ENCODE measurements at regions not wholly inside any gene's neighbourhood (a gene's known extent, or its start where the extent isn't known, plus 50 kb on each side); places are given as distances from the start of the nearest gene placed in this dataset.

GRCh38 chr7:80054356-80054755 is 80.3 kb upstream of the GNAI1 start:
- no peak for TF ChIP-seq ZFX (IDR thresholded peaks at IDR 0.05)
- TF ChIP-seq, protein P1, sequence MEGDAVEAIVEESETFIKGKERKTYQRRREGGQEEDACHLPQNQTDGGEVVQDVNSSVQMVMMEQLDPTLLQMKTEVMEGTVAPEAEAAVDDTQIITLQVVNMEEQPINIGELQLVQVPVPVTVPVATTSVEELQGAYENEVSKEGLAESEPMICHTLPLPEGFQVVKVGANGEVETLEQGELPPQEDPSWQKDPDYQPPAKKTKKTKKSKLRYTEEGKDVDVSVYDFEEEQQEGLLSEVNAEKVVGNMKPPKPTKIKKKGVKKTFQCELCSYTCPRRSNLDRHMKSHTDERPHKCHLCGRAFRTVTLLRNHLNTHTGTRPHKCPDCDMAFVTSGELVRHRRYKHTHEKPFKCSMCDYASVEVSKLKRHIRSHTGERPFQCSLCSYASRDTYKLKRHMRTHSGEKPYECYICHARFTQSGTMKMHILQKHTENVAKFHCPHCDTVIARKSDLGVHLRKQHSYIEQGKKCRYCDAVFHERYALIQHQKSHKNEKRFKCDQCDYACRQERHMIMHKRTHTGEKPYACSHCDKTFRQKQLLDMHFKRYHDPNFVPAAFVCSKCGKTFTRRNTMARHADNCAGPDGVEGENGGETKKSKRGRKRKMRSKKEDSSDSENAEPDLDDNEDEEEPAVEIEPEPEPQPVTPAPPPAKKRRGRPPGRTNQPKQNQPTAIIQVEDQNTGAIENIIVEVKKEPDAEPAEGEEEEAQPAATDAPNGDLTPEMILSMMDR (conservative IDR thresholded peaks at IDR 0.05): no peak
- H3K27ac ChIP-seq: no peak overlapping the region

- no peak overlapping the region for H3K27ac ChIP-seq
- TF ChIP-seq, protein P1 (conservative IDR thresholded peaks at IDR 0.05): no peak
- TF ChIP-seq ZFX (IDR thresholded peaks at IDR 0.05): no peak
Measured at GRCh38 chr7:80053124-80053523, 81.5 kb upstream of the GNAI1 start.

DNA sequence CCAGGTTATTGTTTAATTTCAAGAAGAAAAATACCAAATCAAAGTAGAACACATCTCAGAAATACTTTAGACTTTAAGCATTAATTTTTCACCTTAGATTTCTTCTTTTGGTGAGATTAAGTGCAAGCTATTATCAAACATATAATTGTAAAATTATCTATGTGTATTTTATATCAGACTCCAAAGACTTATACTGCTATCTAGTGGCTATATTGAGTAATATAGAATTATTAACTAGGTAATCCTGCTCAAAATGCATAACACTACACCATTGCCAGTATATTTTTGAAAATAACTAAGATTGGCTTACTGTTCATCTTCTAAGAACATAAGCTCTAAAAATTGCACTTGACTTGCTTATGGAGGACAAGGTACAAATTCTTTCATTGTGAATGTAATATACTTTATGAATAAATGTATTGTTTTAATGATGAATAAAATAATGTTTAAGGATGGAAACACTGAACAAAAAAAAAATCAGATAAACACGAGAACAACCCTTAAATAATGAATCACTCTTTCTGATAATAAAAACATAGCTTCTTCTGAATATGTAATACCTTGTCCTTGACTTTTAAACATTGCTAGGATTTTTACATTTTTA is 86.7 kb upstream of the GNAI1 start:
- TF ChIP-seq ZFX (IDR thresholded peaks at IDR 0.05): no peak
- TF ChIP-seq, protein P1 (conservative IDR thresholded peaks at IDR 0.05): peak; percentile 85

DNA sequence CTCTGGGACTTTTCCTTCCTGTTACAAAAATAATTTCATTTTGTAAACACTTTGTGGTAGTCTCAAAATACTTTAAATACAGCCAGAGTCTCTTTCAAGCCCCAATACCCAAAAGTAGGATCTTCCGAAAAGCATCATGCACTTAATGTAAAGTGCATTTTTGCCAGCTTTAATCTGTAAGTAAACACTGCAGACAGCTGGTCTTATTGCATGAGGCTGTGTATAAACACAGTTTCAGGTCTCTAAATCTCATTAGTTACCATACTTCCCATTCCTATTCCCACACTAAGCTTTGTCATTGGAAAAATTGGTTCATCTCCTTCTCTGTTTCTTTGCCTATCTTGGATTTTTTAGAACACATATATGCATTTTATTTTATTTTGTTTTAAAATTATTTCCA is 87.6 kb upstream of the GNAI1 start:
- no peak overlapping the region for H3K27ac ChIP-seq
- TF ChIP-seq, protein P1 (conservative IDR thresholded peaks at IDR 0.05): no peak
- TF ChIP-seq ZFX (IDR thresholded peaks at IDR 0.05): no peak

More for the DNA sequence above, 86.7 kb upstream of the GNAI1 start:
- H3K27ac ChIP-seq: no peak overlapping the region

GRCh38 chr7:80044796-80045195 is 89.8 kb upstream of the GNAI1 start:
- TF ChIP-seq ZFX (IDR thresholded peaks at IDR 0.05): no peak
- TF ChIP-seq, protein P1 (conservative IDR thresholded peaks at IDR 0.05): no peak
- H3K27ac ChIP-seq: no peak overlapping the region

GRCh38 chr7:80040752-80041151 is 93.9 kb upstream of the GNAI1 start:
- TF ChIP-seq ZFX (IDR thresholded peaks at IDR 0.05): no peak
- TF ChIP-seq, protein P1 (conservative IDR thresholded peaks at IDR 0.05): no peak
- no peak overlapping the region for H3K27ac ChIP-seq

DNA sequence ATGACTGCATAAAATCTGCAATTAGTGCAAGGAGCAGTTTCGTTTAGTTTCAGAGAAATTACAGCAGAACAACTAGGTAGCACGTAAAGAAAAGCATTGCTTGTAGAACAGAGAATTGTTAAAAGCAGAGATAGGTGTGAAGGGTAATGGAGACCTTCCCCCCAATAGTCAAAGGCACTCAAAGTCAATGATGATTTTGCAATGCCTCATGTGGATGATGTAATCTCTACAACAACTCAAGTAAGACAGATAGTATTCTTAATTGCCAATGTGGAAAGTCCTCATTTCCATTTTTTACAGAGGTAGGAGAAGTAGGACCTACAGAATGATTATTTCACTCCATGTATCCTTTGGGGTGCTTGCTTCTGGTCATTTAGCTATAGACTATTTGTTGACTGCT is 94.3 kb upstream of the GNAI1 start:
- TF ChIP-seq ZFX (IDR thresholded peaks at IDR 0.05): no peak
- TF ChIP-seq, protein P1 (conservative IDR thresholded peaks at IDR 0.05): no peak

More for the DNA sequence above, 94.3 kb upstream of the GNAI1 start:
- no peak overlapping the region for H3K27ac ChIP-seq

Measured in C4-2B (cell line).